Prostate gland (tissue), 2 donors: ENCODE measurements at regions not wholly inside any gene's neighbourhood (a gene's known extent, or its start where the extent isn't known, plus 50 kb on each side); places are given as distances from the start of the nearest gene placed in this dataset.

Experiments
- CTCF ChIP-seq, 4 experiments: fragments of 200-600 bp in 2 of 4; fragments of 450-650 bp in 2 of 4; sonication (generic) in 2 of 4; IDR thresholded peaks; 1 replicate in 3 of 4; 2 replicates in 1 of 4; pipeline ENCODE4 v1.5.1; 2016 to 2019; ENCODE audit warnings: antibody characterized with exemption in 4 of 4, mild to moderate bottlenecking in 2 of 4, moderate library complexity in 2 of 4
- POLR2AphosphoS5 ChIP-seq: sonication (generic); formaldehyde crosslinking; IDR thresholded peaks from one replicate; pipeline ENCODE4 v1.6.1; 2017; ENCODE audit warnings: antibody characterized with exemption

- no peak for TF ChIP-seq CTCF (IDR thresholded peaks at IDR 0.05)
- no peak for TF ChIP-seq POLR2AphosphoS5
These were observed 162.9 kb downstream of the MBL2 start for GRCh38 chr10:52609626-52610240.
